Left lung (tissue), 4 donors: ENCODE measurements at regions not wholly inside any gene's neighbourhood (a gene's known extent, or its start where the extent isn't known, plus 50 kb on each side); places are given as distances from the start of the nearest gene placed in this dataset.

Experiments
- ATAC-seq: fragments of 200-7000 bp; cut with Tn5 transposase; one replicate; pipeline ENCODE4 v1.9.1; 2020; ENCODE audit warnings: moderate library complexity
- DNase-seq, 4 donors: peaks; one replicate each; pipeline ENCODE4 v3.0.0-alpha.2; 2013 to 2020
- H3K27ac ChIP-seq, 2 donors: fragments of 200-600 bp; sonication (generic) in 1 of 2; one replicate each; pipeline versions ENCODE4 v1.5.0 to v1.8.0; 2020 to 2021
- H3K27me3 ChIP-seq, 2 donors: fragments of 200-600 bp; sonication (generic) in 1 of 2; one replicate each; pipeline versions ENCODE4 v1.5.0 to v1.8.0; 2020 to 2021
- H3K36me3 ChIP-seq, 2 donors: fragments of 200-600 bp; sonication (generic) in 1 of 2; one replicate each; pipeline versions ENCODE4 v1.5.0 to v1.8.0; 2020 to 2021
- H3K4me1 ChIP-seq, 2 donors: fragments of 200-600 bp; one replicate each; pipeline ENCODE4 v1.8.0; 2021
- H3K4me3 ChIP-seq, 2 donors: fragments of 200-600 bp; sonication (generic) in 1 of 2; one replicate each; pipeline versions ENCODE4 v1.5.0 to v1.8.0; 2020 to 2021; ENCODE audit warnings: mild to moderate bottlenecking in 1 of 2
- H3K9me3 ChIP-seq, 2 donors: fragments of 200-600 bp; sonication (generic) in 1 of 2; one replicate each; pipeline versions ENCODE4 v1.5.0 to v1.8.0; 2020 to 2021
- intact Hi-C, 2 donors: fragments of 100-400 bp; cut with DNase I; formaldehyde crosslinking; loops; one replicate each; pipeline versions ENCODE4 v1.11.2 to v1.14.2; 2022
- TF ChIP-seq, protein P1 (sequence below), 2 donors: fragments of 200-600 bp; sonication (generic) in 1 of 2; IDR thresholded peaks; one replicate each; pipeline versions ENCODE4 v1.5.0 to v1.8.0; 2021; ENCODE audit warnings: antibody characterized with exemption in 2 of 2
- donor health status: DM: no; HTN: yes; CAD: no.
- donor health status: DM: no; HTN: no; CAD: no.

GRCh38 chrX:4925911-4926310 is 1212.5 kb upstream of the PRKX start:
- DNase-seq (no peak), ATAC-seq (no peak)
- Histone ChIP-seq H3K27ac (no peak overlapping the region), H3K27me3 (no peaks in the 10 kb centered on the region), H3K9me3 (no peaks in the 10 kb centered on the region), H3K36me3 (no peaks in the 10 kb centered on the region), H3K4me3 (no peak overlapping the region), H3K4me1 (no peaks in the 10 kb centered on the region)
- intact Hi-C loops, result no loop called here
- TF ChIP-seq, protein P1, sequence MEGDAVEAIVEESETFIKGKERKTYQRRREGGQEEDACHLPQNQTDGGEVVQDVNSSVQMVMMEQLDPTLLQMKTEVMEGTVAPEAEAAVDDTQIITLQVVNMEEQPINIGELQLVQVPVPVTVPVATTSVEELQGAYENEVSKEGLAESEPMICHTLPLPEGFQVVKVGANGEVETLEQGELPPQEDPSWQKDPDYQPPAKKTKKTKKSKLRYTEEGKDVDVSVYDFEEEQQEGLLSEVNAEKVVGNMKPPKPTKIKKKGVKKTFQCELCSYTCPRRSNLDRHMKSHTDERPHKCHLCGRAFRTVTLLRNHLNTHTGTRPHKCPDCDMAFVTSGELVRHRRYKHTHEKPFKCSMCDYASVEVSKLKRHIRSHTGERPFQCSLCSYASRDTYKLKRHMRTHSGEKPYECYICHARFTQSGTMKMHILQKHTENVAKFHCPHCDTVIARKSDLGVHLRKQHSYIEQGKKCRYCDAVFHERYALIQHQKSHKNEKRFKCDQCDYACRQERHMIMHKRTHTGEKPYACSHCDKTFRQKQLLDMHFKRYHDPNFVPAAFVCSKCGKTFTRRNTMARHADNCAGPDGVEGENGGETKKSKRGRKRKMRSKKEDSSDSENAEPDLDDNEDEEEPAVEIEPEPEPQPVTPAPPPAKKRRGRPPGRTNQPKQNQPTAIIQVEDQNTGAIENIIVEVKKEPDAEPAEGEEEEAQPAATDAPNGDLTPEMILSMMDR (IDR thresholded peaks at IDR 0.05), result no peak

- ATAC-seq, result no peak
Observed at GRCh38 chrX:4909348-4909747, 1195.9 kb upstream of the PRKX start.

DNA sequence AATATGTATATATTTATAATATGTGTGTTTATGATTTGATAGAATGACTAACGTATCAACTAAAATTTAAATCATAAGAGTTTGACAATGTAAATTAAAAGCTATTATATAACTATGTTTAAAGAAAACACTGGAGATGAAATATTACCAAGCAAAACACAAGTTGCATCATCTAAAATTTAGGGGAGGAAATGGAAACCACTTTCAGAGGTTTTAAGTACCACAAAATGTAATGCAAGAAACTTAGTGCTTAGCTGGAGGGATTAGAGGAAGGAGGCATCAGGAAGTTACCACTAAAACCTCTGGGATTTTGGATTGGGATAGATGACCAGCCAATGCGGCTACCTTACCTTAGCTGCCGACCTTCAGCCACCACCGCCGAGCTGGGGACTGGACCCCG is 1192.1 kb upstream of the PRKX start:
- intact Hi-C loops, result no loop called here
- ATAC-seq, result no peak
- no peak for DNase-seq

More at GRCh38 chrX:4909348-4909747, 1195.9 kb upstream of the PRKX start:
- Histone ChIP-seq H3K4me3 (no peak overlapping the region), H3K27me3 (no peaks in the 10 kb centered on the region), H3K27ac (peak overlapping the region in 1 of 2 donors; percentile 61), H3K36me3 (no peaks in the 10 kb centered on the region), H3K4me1 (no peaks in the 10 kb centered on the region), H3K9me3 (no peaks in the 10 kb centered on the region)
- DNase-seq, result no peak
- TF ChIP-seq, protein P1 (IDR thresholded peaks at IDR 0.05), result no peak
- intact Hi-C loops, result no loop called here

DNA sequence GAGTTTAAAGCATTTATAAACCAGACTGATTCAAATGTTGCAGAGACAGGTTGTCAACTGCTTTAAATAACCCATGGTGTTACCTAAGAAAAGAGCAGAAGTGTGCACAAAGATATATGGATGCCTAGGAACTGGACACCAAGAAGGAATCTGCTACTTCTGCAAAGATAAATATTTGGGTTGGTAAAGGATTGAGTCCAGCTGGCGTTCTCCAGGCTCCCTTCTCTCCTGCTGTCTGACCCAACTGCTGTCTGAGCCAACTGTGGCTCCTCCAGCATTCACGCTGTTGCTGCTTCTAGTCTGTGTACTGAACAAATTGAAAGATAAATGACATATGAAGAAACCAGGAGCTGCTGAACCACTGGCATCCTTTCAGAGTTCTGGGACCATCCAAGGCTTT is 1167.8 kb upstream of the PRKX start:
- ATAC-seq (no peak), DNase-seq (no peak)
- Histone ChIP-seq H3K9me3 (no peaks in the 10 kb centered on the region), H3K27me3 (no peaks in the 10 kb centered on the region), H3K27ac (no peak overlapping the region), H3K36me3 (no peaks in the 10 kb centered on the region), H3K4me3 (no peak overlapping the region), H3K4me1 (no peaks in the 10 kb centered on the region)
- intact Hi-C loops, result no loop called here
- TF ChIP-seq, protein P1 (IDR thresholded peaks at IDR 0.05), result no peak

More for the DNA sequence above, 1192.1 kb upstream of the PRKX start:
- TF ChIP-seq, protein P1 (IDR thresholded peaks at IDR 0.05), result no peak
- Histone ChIP-seq H3K27me3 (no peaks in the 10 kb centered on the region), H3K9me3 (no peaks in the 10 kb centered on the region), H3K27ac (no peak overlapping the region), H3K4me3 (no peak overlapping the region), H3K36me3 (no peaks in the 10 kb centered on the region), H3K4me1 (no peaks in the 10 kb centered on the region)

- TF ChIP-seq, protein P1 (IDR thresholded peaks at IDR 0.05), result no peak
- ATAC-seq (no peak), DNase-seq (peak in 1 of 4 donors; percentile 2)
- Histone ChIP-seq H3K27me3 (no peaks in the 10 kb centered on the region), H3K4me1 (no peaks in the 10 kb centered on the region), H3K9me3 (no peaks in the 10 kb centered on the region), H3K27ac (no peak overlapping the region), H3K4me3 (no peak overlapping the region), H3K36me3 (no peaks in the 10 kb centered on the region)
- intact Hi-C loops, result no loop called here
Observed at GRCh38 chrX:4878640-4879039, 1165.2 kb upstream of the PRKX start.
